SHP77 treated with DMSO at 0.1 percent for 48 hours (cell line): ENCODE measurements at regions not wholly inside any gene's neighbourhood (a gene's known extent, or its start where the extent isn't known, plus 50 kb on each side); places are given as distances from the start of the nearest gene placed in this dataset.

ENCODE experiments used
- DNase-seq: peaks from one replicate; lab custom pipeline; 2025; lab: John Stamatoyannopoulos, UW

- DNase-seq = no peak
These were observed 560.7 kb upstream of the CRIM1 start for GRCh38 chr2:35794796-35795450.

- DNase-seq = no peak
These were observed 565.3 kb upstream of the CRIM1 start for GRCh38 chr2:35790292-35790691.

GRCh38 chr2:35788543-35788942 lies 567.0 kb upstream of the CRIM1 start:
- DNase-seq = no peak

GRCh38 chr2:35787302-35788031 lies 568.1 kb upstream of the CRIM1 start:
- DNase-seq = no peak

GRCh38 chr2:35785564-35785963 lies 570.0 kb upstream of the CRIM1 start:
- DNase-seq = no peak

GRCh38 chr2:35784777-35785176 lies 570.8 kb upstream of the CRIM1 start:
- no peak for DNase-seq

GRCh38 chr2:35783723-35784122 lies 571.9 kb upstream of the CRIM1 start:
- no peak for DNase-seq

GRCh38 chr2:35741556-35741955 lies 614.0 kb upstream of the CRIM1 start:
- DNase-seq = no peak

- DNase-seq = no peak
These were observed 623.9 kb upstream of the CRIM1 start for GRCh38 chr2:35731674-35732073.

- DNase-seq = no peak
These were observed 640.7 kb upstream of the CRIM1 start for GRCh38 chr2:35714883-35715282.

GRCh38 chr2:35708411-35708923 lies 647.1 kb upstream of the CRIM1 start:
- DNase-seq = no peak

GRCh38 chr2:35688309-35688708 lies 667.3 kb upstream of the CRIM1 start:
- DNase-seq = no peak

GRCh38 chr2:35651688-35652323 lies 703.8 kb upstream of the CRIM1 start:
- DNase-seq = no peak

- no peak for DNase-seq
These were observed 740.9 kb upstream of the CRIM1 start for GRCh38 chr2:35614640-35615039.

GRCh38 chr2:35606394-35606793 lies 749.2 kb upstream of the CRIM1 start:
- no peak for DNase-seq

GRCh38 chr2:35598310-35598709 lies 757.3 kb upstream of the CRIM1 start:
- no peak for DNase-seq

- no peak for DNase-seq
These were observed 763.7 kb upstream of the CRIM1 start for GRCh38 chr2:35591886-35592285.

GRCh38 chr2:35585972-35586371 lies 769.6 kb upstream of the CRIM1 start:
- DNase-seq = no peak

- no peak for DNase-seq
These were observed 772.9 kb upstream of the CRIM1 start for GRCh38 chr2:35582637-35583036.

- DNase-seq = no peak
These were observed 774.6 kb upstream of the CRIM1 start for GRCh38 chr2:35580956-35581355.

GRCh38 chr2:35568574-35568973 lies 787.0 kb upstream of the CRIM1 start:
- peak; percentile 27 for DNase-seq

- DNase-seq = no peak
These were observed 793.1 kb upstream of the CRIM1 start for GRCh38 chr2:35562488-35562887.

GRCh38 chr2:35548171-35548570 lies 807.4 kb upstream of the CRIM1 start:
- DNase-seq = no peak
